GM12872 (cell line): ENCODE measurements at regions not wholly inside any gene's neighbourhood (a gene's known extent, or its start where the extent isn't known, plus 50 kb on each side); places are given as distances from the start of the nearest gene placed in this dataset.

Experiments used
- TF ChIP-seq, protein P1 (sequence below): IDR thresholded peaks from 3 replicates; pipeline ENCODE4 v1.5.1; 2011; ENCODE audit warnings: low read depth, mild to moderate bottlenecking, low read length, moderate library complexity; ENCODE audit not compliant: insufficient read depth

DNA sequence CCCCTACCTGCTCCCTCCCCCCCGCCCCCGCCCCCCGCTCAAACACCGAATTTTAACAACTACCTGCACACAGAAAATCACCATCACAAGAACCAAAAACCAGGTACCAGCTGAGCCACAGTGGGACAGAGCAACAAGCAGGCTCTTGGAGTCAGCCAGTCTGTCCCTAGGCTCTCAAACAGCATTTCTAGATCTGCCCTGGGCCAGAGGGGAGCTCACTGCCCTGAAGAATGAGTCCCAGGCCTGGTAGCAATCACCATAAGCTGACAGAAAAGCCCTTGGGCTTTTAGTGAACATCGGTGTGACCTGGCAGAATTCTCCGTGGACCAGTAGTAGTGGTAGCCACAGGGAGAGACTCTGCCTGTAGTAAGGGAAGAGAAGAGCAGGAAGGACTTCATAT, 58.3 kb downstream of the C11orf87 start:
- TF ChIP-seq, protein P1, sequence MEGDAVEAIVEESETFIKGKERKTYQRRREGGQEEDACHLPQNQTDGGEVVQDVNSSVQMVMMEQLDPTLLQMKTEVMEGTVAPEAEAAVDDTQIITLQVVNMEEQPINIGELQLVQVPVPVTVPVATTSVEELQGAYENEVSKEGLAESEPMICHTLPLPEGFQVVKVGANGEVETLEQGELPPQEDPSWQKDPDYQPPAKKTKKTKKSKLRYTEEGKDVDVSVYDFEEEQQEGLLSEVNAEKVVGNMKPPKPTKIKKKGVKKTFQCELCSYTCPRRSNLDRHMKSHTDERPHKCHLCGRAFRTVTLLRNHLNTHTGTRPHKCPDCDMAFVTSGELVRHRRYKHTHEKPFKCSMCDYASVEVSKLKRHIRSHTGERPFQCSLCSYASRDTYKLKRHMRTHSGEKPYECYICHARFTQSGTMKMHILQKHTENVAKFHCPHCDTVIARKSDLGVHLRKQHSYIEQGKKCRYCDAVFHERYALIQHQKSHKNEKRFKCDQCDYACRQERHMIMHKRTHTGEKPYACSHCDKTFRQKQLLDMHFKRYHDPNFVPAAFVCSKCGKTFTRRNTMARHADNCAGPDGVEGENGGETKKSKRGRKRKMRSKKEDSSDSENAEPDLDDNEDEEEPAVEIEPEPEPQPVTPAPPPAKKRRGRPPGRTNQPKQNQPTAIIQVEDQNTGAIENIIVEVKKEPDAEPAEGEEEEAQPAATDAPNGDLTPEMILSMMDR: no peak

DNA sequence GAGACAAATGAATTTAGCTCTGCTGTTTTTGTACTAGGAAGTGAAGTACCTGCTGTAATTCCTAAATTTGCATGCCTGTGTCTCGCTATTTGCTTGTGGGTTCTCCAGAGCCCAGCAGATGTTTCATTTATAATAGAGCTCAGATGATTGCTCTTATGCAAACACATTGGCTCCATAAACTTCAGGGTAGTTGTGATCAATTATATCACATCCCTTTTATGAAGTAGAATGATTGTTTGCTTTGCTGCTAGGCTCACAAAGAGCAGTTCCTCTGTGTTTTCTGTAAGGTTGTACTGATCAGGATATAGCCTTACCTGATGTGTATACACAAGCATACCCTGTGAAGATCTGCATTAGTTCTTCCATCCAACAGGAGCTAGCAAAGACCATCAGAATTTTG, 64.1 kb downstream of the C11orf87 start:
- TF ChIP-seq, protein P1: no peak

DNA sequence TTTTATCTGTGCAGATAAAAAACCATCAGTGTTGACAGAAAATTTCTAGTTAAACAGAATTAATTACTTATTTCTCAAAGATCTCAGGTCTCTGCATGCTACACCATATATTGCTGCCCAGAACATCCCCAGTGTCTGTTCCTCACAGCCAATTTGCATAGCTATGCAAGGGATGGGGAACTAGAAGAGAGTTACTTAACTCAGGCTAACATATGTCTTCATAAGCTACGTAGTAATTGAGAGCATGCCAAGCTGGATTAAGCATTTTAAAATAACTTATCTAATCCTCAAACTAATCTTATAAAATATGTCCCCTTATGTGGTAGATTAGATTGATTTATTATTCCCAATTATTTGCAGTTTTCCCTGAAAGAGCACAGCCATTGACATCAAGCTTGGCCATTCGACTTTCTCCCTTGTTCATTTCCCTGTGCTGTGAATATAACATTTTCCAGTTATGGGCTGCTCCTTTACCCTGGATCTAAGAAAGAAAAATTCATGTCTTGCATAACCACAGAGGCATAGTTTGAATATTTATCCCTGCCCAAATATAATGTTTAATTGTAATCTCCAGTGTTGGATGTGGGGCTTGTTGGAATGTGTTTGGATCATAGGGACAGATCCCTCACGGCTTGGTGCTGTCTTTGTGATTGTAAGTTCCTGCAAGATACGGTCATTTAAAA, 69.1 kb downstream of the C11orf87 start:
- TF ChIP-seq, protein P1: no peak

DNA sequence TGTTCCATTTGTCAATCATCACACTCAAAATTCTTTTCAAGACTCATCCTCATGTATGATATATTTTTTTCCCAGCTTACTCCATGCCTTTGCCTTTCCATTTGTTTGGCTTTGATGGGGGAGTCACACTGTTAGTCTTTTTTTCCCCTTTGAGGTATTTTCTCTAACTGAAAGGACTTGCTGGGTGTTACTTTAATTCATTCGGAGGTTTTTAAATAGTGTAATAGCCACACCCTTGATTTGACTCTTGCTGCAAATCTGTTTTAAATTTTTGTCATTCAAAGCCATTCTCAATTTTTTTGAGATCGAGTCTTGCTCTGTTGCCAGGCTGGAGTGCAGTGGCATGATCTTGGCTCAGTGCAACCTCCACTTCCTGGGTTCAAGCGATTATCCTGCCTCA, 84.1 kb downstream of the C11orf87 start:
- TF ChIP-seq, protein P1: no peak

DNA sequence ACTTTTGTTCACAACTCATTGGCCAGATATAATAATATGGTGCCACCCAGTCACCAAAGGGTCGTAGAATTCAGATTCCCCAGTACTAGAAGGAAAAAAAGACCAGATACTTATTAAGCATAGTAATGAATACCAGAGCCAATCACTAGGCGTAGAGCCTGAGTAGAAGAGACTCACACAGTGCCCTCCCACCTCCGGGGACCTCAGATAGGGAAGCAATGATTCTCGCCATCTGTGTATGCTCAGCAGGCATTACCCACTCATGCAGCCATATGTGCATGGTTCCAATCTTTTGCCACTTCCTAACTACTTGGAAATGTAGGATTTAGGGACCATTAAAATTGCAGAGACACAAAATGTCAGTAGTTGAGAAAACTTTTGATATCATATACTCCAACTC, 85.3 kb downstream of the C11orf87 start:
- TF ChIP-seq, protein P1: no peak

DNA sequence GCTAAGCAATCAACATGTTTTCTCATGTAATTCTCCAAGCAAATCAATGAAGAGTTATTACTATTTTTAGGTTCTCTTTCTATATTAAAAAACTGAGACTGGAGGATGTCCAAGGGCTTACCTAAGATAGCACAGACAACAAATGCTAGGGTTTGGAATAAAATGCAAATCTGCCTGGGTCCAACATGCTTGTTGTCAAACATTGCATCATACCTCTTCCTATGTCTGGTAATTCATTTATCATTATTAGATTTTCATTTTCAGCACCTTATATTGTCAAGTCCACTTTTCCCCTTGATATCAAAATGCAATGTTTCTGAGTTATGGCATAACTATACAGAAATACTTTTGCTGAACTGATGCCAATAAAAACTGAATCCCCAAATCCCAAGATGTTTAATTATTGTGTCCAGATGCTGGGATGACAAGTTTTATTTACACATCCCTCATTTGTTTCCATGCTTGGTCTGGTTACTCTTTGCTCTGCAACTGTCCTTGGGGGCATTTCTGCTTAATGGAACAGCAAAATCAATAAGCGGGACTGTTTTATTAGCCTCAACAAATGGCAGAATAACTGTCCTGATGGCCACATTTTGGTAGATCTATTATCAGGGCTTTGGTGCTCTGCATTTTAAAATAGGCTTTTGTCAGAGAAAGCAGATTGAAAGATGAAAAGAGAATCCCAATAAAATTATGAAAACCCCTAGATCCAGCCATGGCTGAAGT, 86.0 kb downstream of the C11orf87 start:
- TF ChIP-seq, protein P1: no peak

DNA sequence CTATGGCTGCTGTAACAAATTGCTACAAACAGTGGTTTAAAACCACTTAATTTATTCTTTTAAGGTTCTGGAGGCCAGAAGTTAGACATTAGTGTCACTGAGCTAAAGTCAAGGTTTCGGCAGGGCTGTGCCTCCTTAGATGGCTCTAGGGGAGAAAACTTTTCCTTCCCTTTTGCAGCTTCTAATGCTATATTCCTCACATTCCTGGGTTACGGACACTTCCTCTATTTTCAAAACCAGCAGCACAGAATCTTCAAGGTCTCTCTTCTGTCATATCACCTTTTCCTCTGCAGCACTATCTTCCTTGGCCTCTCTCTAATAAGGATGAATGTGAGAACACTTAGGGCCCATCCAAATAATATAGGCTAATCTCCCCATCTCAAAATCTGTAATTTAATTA, 87.0 kb downstream of the C11orf87 start:
- TF ChIP-seq, protein P1: no peak
